Neural cell (in vitro differentiated cells): ENCODE measurements at regions not wholly inside any gene's neighbourhood (a gene's known extent, or its start where the extent isn't known, plus 50 kb on each side); places are given as distances from the start of the nearest gene placed in this dataset.

Source experiments
- H2AFZ ChIP-seq: fragments of 200-600, 300-800 bp; sonication (generic), shearing (Covaris generic); 2 replicates; pipeline ENCODE4 v1.6.0; 2014; ENCODE audit warnings: low read depth, mild to moderate bottlenecking, antibody characterized with exemption, low read length, moderate library complexity
- H3F3A ChIP-seq: fragments of 200-600 bp; shearing (Covaris generic); 2 replicates; pipeline ENCODE4 v1.6.1; 2016; ENCODE audit warnings: mild to moderate bottlenecking, moderate library complexity, mixed read lengths, antibody characterized with exemption, low read length; ENCODE audit not compliant: insufficient read depth, poor library complexity, severe bottlenecking
- H3K27ac ChIP-seq: fragments of 200-600, 300-800 bp; sonication (generic), shearing (Covaris generic); 2 replicates; pipeline ENCODE4 v1.5.1; 2014; ENCODE audit warnings: mild to moderate bottlenecking, low read length, moderate library complexity
- H3K27me3 ChIP-seq: fragments of 300-800, 200-600 bp; sonication (generic), shearing (Covaris generic); 2 replicates; pipeline ENCODE4 v1.6.0; 2014; ENCODE audit warnings: mild to moderate bottlenecking, low read depth, low read length, moderate library complexity; ENCODE audit not compliant: insufficient read depth
- H3K36me3 ChIP-seq: fragments of 300-800, 200-600 bp; sonication (generic), shearing (Covaris generic); 2 replicates; pipeline ENCODE4 v1.5.1; 2014; ENCODE audit warnings: mild to moderate bottlenecking, antibody characterized with exemption, low read length, moderate library complexity; ENCODE audit not compliant: insufficient read depth
- H3K4me2 ChIP-seq: fragments of 300-800, 200-600 bp; sonication (generic), shearing (Covaris generic); 2 replicates; pipeline ENCODE4 v1.6.0; 2014; ENCODE audit warnings: mild to moderate bottlenecking, low read length
- H3K4me3 ChIP-seq: fragments of 300-800, 200-600 bp; sonication (generic), shearing (Covaris generic); 2 replicates; pipeline ENCODE4 v1.5.1; 2014; ENCODE audit warnings: mild to moderate bottlenecking, low read length, moderate library complexity
- H3K79me2 ChIP-seq: fragments of 200-600 bp; shearing (Covaris generic); replicated peaks from 2 replicates; pipeline ENCODE4 v1.6.0; 2014; ENCODE audit warnings: mild to moderate bottlenecking, low read length, moderate library complexity; ENCODE audit not compliant: insufficient read depth
- H3K9ac ChIP-seq: fragments of 300-800, 200-600 bp; sonication (generic), shearing (Covaris generic); 2 replicates; pipeline ENCODE4 v1.6.1; 2016; ENCODE audit warnings: mild to moderate bottlenecking, low read length, mixed read lengths
- H3K9me2 ChIP-seq: fragments of 200-600 bp; shearing (Covaris generic); 2 replicates; pipeline ENCODE4 v1.6.1; 2016; ENCODE audit warnings: mild to moderate bottlenecking, low read length, mixed read lengths; ENCODE audit not compliant: insufficient read depth
- H3K9me3 ChIP-seq: fragments of 200-600, 300-800 bp; sonication (generic), shearing (Covaris generic); 2 replicates; pipeline ENCODE4 v1.6.1; 2016; ENCODE audit warnings: mild to moderate bottlenecking, mixed run types, low read length, moderate library complexity, mixed read lengths
- H4K20me1 ChIP-seq: fragments of 200-600 bp; shearing (Covaris generic); 2 replicates; pipeline ENCODE4 v1.6.1; 2016; ENCODE audit warnings: mild to moderate bottlenecking, mixed run types; ENCODE audit not compliant: insufficient read depth
- CTCF ChIP-seq: fragments of 450-650 bp; IDR thresholded peaks from 2 replicates; pipeline ENCODE4 v1.5.1; 2014; ENCODE audit warnings: antibody characterized with exemption, mild to moderate bottlenecking, moderate library complexity; ENCODE audit not compliant: poor library complexity, severe bottlenecking
- EP300 ChIP-seq: fragments of 450-650 bp; conservative IDR thresholded peaks from 2 replicates; pipeline ENCODE4 v1.6.1; 2014; ENCODE audit warnings: antibody characterized with exemption, mild to moderate bottlenecking, moderate library complexity; ENCODE audit not compliant: poor library complexity, severe bottlenecking
- EZH2 ChIP-seq: fragments of 200-600, 300-800 bp; shearing (Covaris generic), sonication (generic); IDR thresholded peaks from 2 replicates; pipeline ENCODE4 v1.6.1; 2014; ENCODE audit warnings: antibody characterized with exemption, low read length, borderline replicate concordance, mild to moderate bottlenecking; ENCODE audit not compliant: insufficient read depth, poor library complexity, severe bottlenecking
- MXI1 ChIP-seq: fragments of 450-650 bp; conservative IDR thresholded peaks from 2 replicates; pipeline ENCODE4 v1.6.1; 2014; ENCODE audit warnings: antibody characterized with exemption, mild to moderate bottlenecking; ENCODE audit not compliant: poor library complexity, severe bottlenecking
- POLR2AphosphoS5 ChIP-seq: IDR thresholded peaks from 2 replicates; pipeline ENCODE4 v1.6.1; 2012
- RAD21 ChIP-seq: fragments of 450-650 bp; conservative IDR thresholded peaks from 2 replicates; pipeline ENCODE4 v1.6.1; 2014; ENCODE audit warnings: antibody characterized with exemption, mild to moderate bottlenecking, moderate library complexity
- REST ChIP-seq: IDR thresholded peaks from 2 replicates; pipeline ENCODE4 v1.6.1; 2012; ENCODE audit warnings: borderline replicate concordance
- SMC3 ChIP-seq: fragments of 450-650 bp; conservative IDR thresholded peaks from 2 replicates; pipeline ENCODE4 v1.6.1; 2014; ENCODE audit warnings: antibody characterized with exemption, mild to moderate bottlenecking, moderate library complexity; ENCODE audit not compliant: poor library complexity
- TAF1 ChIP-seq: IDR thresholded peaks from 2 replicates; pipeline ENCODE4 v1.6.1; 2012; ENCODE audit warnings: low read depth

- Histone ChIP-seq H3F3A (no peaks in the 10 kb centered on the region), H3K9me3 (no peaks in the 10 kb centered on the region), H3K9me2 (no peaks in the 10 kb centered on the region), H4K20me1 (no peaks in the 10 kb centered on the region), H3K4me2 (no peak overlapping the region), H3K79me2 (no peaks in the 10 kb centered on the region), H3K9ac (no peak overlapping the region), H2AFZ (no peak overlapping the region), H3K4me3 (no peak overlapping the region), H3K27me3 (no peaks in the 10 kb centered on the region), H3K36me3 (no peaks in the 10 kb centered on the region), H3K27ac (no peak overlapping the region)
- no peak for TF ChIP-seq EP300
- no peak for TF ChIP-seq REST
- TF ChIP-seq MXI1, result no peak
- TF ChIP-seq POLR2AphosphoS5, result no peak
- TF ChIP-seq TAF1, result no peak
Measured at GRCh38 chr19:34057155-34057554, 115.1 kb upstream of the LSM14A start.

- Histone ChIP-seq H3K27ac (no peak overlapping the region), H3K9ac (no peak overlapping the region), H3K4me2 (no peak overlapping the region), H2AFZ (no peak overlapping the region), H3K9me3 (no peaks in the 10 kb centered on the region), H3F3A (no peaks in the 10 kb centered on the region), H3K9me2 (no peaks in the 10 kb centered on the region), H3K4me3 (no peak overlapping the region), H3K79me2 (no peaks in the 10 kb centered on the region), H4K20me1 (no peaks in the 10 kb centered on the region), H3K36me3 (no peaks in the 10 kb centered on the region), H3K27me3 (no peaks in the 10 kb centered on the region)
- no peak for TF ChIP-seq REST
- no peak for TF ChIP-seq MXI1
- no peak for TF ChIP-seq RAD21
- no peak for TF ChIP-seq POLR2AphosphoS5
- TF ChIP-seq CTCF, result no peak
- TF ChIP-seq SMC3, result no peak
- no peak for TF ChIP-seq EP300
- no peak for TF ChIP-seq EZH2
- no peak for TF ChIP-seq TAF1
Measured at GRCh38 chr19:34066007-34066643, 106.2 kb upstream of the LSM14A start.
